Activated T-helper 2 cell treated with anti-CD3 and anti-CD28 coated beads, Interferon-gamma antibody, Interleukin-2, Interleukin-4, amounts not matched to agents 10 μg/mL and 5 μg/mL and 100 μg/mL, durations not matched to agents 14 hours and 24 hours and 36 hours (primary cell): ENCODE measurements at regions not wholly inside any gene's neighbourhood (a gene's known extent, or its start where the extent isn't known, plus 50 kb on each side); places are given as distances from the start of the nearest gene placed in this dataset.

Source experiments
- DNase-seq: peaks from one replicate; pipeline ENCODE4 v3.0.0; 2021; ENCODE audit warnings: low spot score
- H3K27ac Mint-ChIP-seq: one replicate; pipeline ENCODE4 v1.8.0; 2021; ENCODE audit warnings: mixed read lengths
- H3K27me3 Mint-ChIP-seq: one replicate; pipeline ENCODE4 v1.8.0; 2021; ENCODE audit warnings: low read depth, mixed read lengths
- H3K36me3 Mint-ChIP-seq: one replicate; pipeline ENCODE4 v1.8.0; 2021; ENCODE audit warnings: low read depth, mixed read lengths
- H3K4me1 Mint-ChIP-seq: one replicate; pipeline ENCODE4 v1.8.0; 2021; ENCODE audit warnings: low read depth, mixed read lengths
- H3K4me3 Mint-ChIP-seq: one replicate; pipeline ENCODE4 v1.8.0; 2021; ENCODE audit warnings: low read depth, mild to moderate bottlenecking, moderate library complexity, mixed read lengths
- H3K9me3 Mint-ChIP-seq: one replicate; pipeline ENCODE4 v1.8.0; 2021; ENCODE audit warnings: mixed read lengths
- intact Hi-C: fragments of 100-400 bp; cut with micrococcal nuclease; formaldehyde crosslinking; loops from one replicate; pipeline ENCODE4 v1.15.1; 2023

GRCh38 chr16:63527404-63527803 lies 1491.2 kb upstream of the CDH8 start:
- no peak overlapping the region for H3K27ac Mint-ChIP-seq
- DNase-seq, result no peak
- H3K4me3 Mint-ChIP-seq, result no peak overlapping the region
- peaks cover 73% of the 10 kb centered on the region for H3K9me3 Mint-ChIP-seq
- intact Hi-C loops, result no loop called here
- H3K36me3 Mint-ChIP-seq, result no peaks in the 10 kb centered on the region
- H3K4me1 Mint-ChIP-seq, result no peaks in the 10 kb centered on the region
- H3K27me3 Mint-ChIP-seq, result no peaks in the 10 kb centered on the region

GRCh38 chr16:63516394-63516793 lies 1480.2 kb upstream of the CDH8 start:
- Mint-ChIP-seq H3K9me3 (peaks cover 33% of the 10 kb centered on the region), H3K4me1 (no peaks in the 10 kb centered on the region), H3K4me3 (no peak overlapping the region), H3K27me3 (no peaks in the 10 kb centered on the region), H3K36me3 (no peaks in the 10 kb centered on the region), H3K27ac (no peak overlapping the region)
- intact Hi-C loops, result no loop called here
- DNase-seq, result no peak

GRCh38 chr16:63512910-63513309 lies 1476.7 kb upstream of the CDH8 start:
- peaks cover 27% of the 10 kb centered on the region for H3K9me3 Mint-ChIP-seq
- H3K4me1 Mint-ChIP-seq, result no peaks in the 10 kb centered on the region
- no peak for DNase-seq
- H3K27ac Mint-ChIP-seq, result no peak overlapping the region
- intact Hi-C loops, result no loop called here
- no peaks in the 10 kb centered on the region for H3K36me3 Mint-ChIP-seq
- H3K27me3 Mint-ChIP-seq, result no peaks in the 10 kb centered on the region
- H3K4me3 Mint-ChIP-seq, result no peak overlapping the region

GRCh38 chr16:63497408-63497807 lies 1461.2 kb upstream of the CDH8 start:
- intact Hi-C loops, result no loop called here
- Mint-ChIP-seq H3K36me3 (no peaks in the 10 kb centered on the region), H3K9me3 (peaks cover 24% of the 10 kb centered on the region), H3K27ac (no peak overlapping the region), H3K27me3 (no peaks in the 10 kb centered on the region), H3K4me3 (no peak overlapping the region), H3K4me1 (no peaks in the 10 kb centered on the region)
- no peak for DNase-seq

GRCh38 chr16:63496282-63496681 lies 1460.0 kb upstream of the CDH8 start:
- H3K27me3 Mint-ChIP-seq, result no peaks in the 10 kb centered on the region
- H3K27ac Mint-ChIP-seq, result no peak overlapping the region
- peaks cover 29% of the 10 kb centered on the region for H3K9me3 Mint-ChIP-seq
- intact Hi-C loops, result no loop called here
- no peaks in the 10 kb centered on the region for H3K4me1 Mint-ChIP-seq
- no peak for DNase-seq
- no peaks in the 10 kb centered on the region for H3K36me3 Mint-ChIP-seq
- no peak overlapping the region for H3K4me3 Mint-ChIP-seq

- Mint-ChIP-seq H3K4me1 (no peaks in the 10 kb centered on the region), H3K9me3 (peaks cover 37% of the 10 kb centered on the region)
- intact Hi-C loops, result no loop called here
These were observed 1452.7 kb upstream of the CDH8 start for GRCh38 chr16:63488955-63489354.

GRCh38 chr16:63481060-63481459 lies 1444.8 kb upstream of the CDH8 start:
- intact Hi-C loops, result no loop called here
- Mint-ChIP-seq H3K36me3 (no peaks in the 10 kb centered on the region), H3K4me3 (no peak overlapping the region), H3K9me3 (peaks cover 16% of the 10 kb centered on the region), H3K27ac (no peak overlapping the region), H3K4me1 (no peaks in the 10 kb centered on the region), H3K27me3 (no peaks in the 10 kb centered on the region)
- no peak for DNase-seq

More at GRCh38 chr16:63488955-63489354, 1452.7 kb upstream of the CDH8 start:
- no peaks in the 10 kb centered on the region for H3K36me3 Mint-ChIP-seq
- H3K27ac Mint-ChIP-seq, result no peak overlapping the region
- H3K27me3 Mint-ChIP-seq, result no peaks in the 10 kb centered on the region
- no peak overlapping the region for H3K4me3 Mint-ChIP-seq
- no peak for DNase-seq

GRCh38 chr16:63473725-63474124 lies 1437.5 kb upstream of the CDH8 start:
- Mint-ChIP-seq H3K36me3 (no peaks in the 10 kb centered on the region), H3K9me3 (peaks cover 34% of the 10 kb centered on the region), H3K27ac (no peak overlapping the region), H3K4me3 (no peak overlapping the region), H3K4me1 (no peaks in the 10 kb centered on the region), H3K27me3 (no peaks in the 10 kb centered on the region)
- intact Hi-C loops, result no loop called here
- no peak for DNase-seq

- no peaks in the 10 kb centered on the region for H3K27me3 Mint-ChIP-seq
- H3K4me1 Mint-ChIP-seq, result no peaks in the 10 kb centered on the region
- DNase-seq, result no peak
- H3K4me3 Mint-ChIP-seq, result no peak overlapping the region
- H3K36me3 Mint-ChIP-seq, result no peaks in the 10 kb centered on the region
- intact Hi-C loops, result no loop called here
- no peak overlapping the region for H3K27ac Mint-ChIP-seq
- H3K9me3 Mint-ChIP-seq, result peaks cover 58% of the 10 kb centered on the region
These were observed 1431.3 kb upstream of the CDH8 start for GRCh38 chr16:63467513-63467912.

GRCh38 chr16:63462316-63462715 lies 1426.1 kb upstream of the CDH8 start:
- DNase-seq, result no peak
- intact Hi-C loops, result no loop called here
- Mint-ChIP-seq H3K36me3 (no peaks in the 10 kb centered on the region), H3K9me3 (peaks cover 53% of the 10 kb centered on the region), H3K4me3 (no peak overlapping the region), H3K27me3 (no peaks in the 10 kb centered on the region), H3K4me1 (no peaks in the 10 kb centered on the region), H3K27ac (no peak overlapping the region)

- Mint-ChIP-seq H3K36me3 (no peaks in the 10 kb centered on the region), H3K4me3 (no peak overlapping the region), H3K27ac (no peak overlapping the region), H3K4me1 (no peaks in the 10 kb centered on the region), H3K9me3 (peaks cover 53% of the 10 kb centered on the region), H3K27me3 (no peaks in the 10 kb centered on the region)
- no peak for DNase-seq
- intact Hi-C loops, result no loop called here
These were observed 1425.1 kb upstream of the CDH8 start for GRCh38 chr16:63461248-63461841.

GRCh38 chr16:63458846-63459245 lies 1422.6 kb upstream of the CDH8 start:
- intact Hi-C loops, result no loop called here
- peaks cover 52% of the 10 kb centered on the region for H3K9me3 Mint-ChIP-seq

GRCh38 chr16:63457869-63458268 lies 1421.6 kb upstream of the CDH8 start:
- no peak overlapping the region for H3K27ac Mint-ChIP-seq
- no peak for DNase-seq
- no peak overlapping the region for H3K4me3 Mint-ChIP-seq
- intact Hi-C loops, result no loop called here
- peaks cover 49% of the 10 kb centered on the region for H3K9me3 Mint-ChIP-seq
- H3K27me3 Mint-ChIP-seq, result no peaks in the 10 kb centered on the region
- no peaks in the 10 kb centered on the region for H3K4me1 Mint-ChIP-seq
- no peaks in the 10 kb centered on the region for H3K36me3 Mint-ChIP-seq

More at GRCh38 chr16:63458846-63459245, 1422.6 kb upstream of the CDH8 start:
- no peak for DNase-seq
- H3K27me3 Mint-ChIP-seq, result no peaks in the 10 kb centered on the region
- no peaks in the 10 kb centered on the region for H3K4me1 Mint-ChIP-seq
- no peak overlapping the region for H3K27ac Mint-ChIP-seq
- no peaks in the 10 kb centered on the region for H3K36me3 Mint-ChIP-seq
- no peak overlapping the region for H3K4me3 Mint-ChIP-seq

GRCh38 chr16:63453261-63453660 lies 1417.0 kb upstream of the CDH8 start:
- no peak overlapping the region for H3K4me3 Mint-ChIP-seq
- intact Hi-C loops, result no loop called here
- DNase-seq, result no peak
- H3K36me3 Mint-ChIP-seq, result no peaks in the 10 kb centered on the region
- H3K27me3 Mint-ChIP-seq, result no peaks in the 10 kb centered on the region
- peaks cover 40% of the 10 kb centered on the region for H3K9me3 Mint-ChIP-seq
- H3K4me1 Mint-ChIP-seq, result no peaks in the 10 kb centered on the region
- no peak overlapping the region for H3K27ac Mint-ChIP-seq
